Nephron (organoid): ENCODE measurements at regions not wholly inside any gene's neighbourhood (a gene's known extent, or its start where the extent isn't known, plus 50 kb on each side); places are given as distances from the start of the nearest gene placed in this dataset.
A peak's percentile ranks its signal among the peaks of the same experiment; 100 is the strongest.

ENCODE experiments used
- H3K27ac Mint-ChIP-seq, 3 experiments: 2 replicates each; pipeline ENCODE4 v1.8.0; 2020; ENCODE audit warnings: mixed read lengths in 3 of 3, mild to moderate bottlenecking in 2 of 3, moderate library complexity in 1 of 3
- H3K27me3 Mint-ChIP-seq: 2 replicates; pipeline ENCODE4 v1.8.0; 2021; ENCODE audit warnings: low read depth, mild to moderate bottlenecking, moderate library complexity, mixed read lengths
- H3K36me3 Mint-ChIP-seq: 2 replicates; pipeline ENCODE4 v1.8.0; 2020; ENCODE audit warnings: low read depth, mixed read lengths
- H3K4me1 Mint-ChIP-seq: 2 replicates; pipeline ENCODE4 v1.8.0; 2020; ENCODE audit warnings: mixed read lengths
- H3K4me3 Mint-ChIP-seq, 3 experiments: 2 replicates each; pipeline ENCODE4 v1.8.0; 2020; ENCODE audit warnings: mild to moderate bottlenecking in 3 of 3, mixed read lengths in 3 of 3, moderate library complexity in 2 of 3
- H3K9me3 Mint-ChIP-seq: 2 replicates; pipeline ENCODE4 v1.8.0; 2020; ENCODE audit warnings: mixed read lengths
- CTCF ChIP-seq, 3 experiments: fragments of 200-600 bp; sonication (generic); IDR thresholded peaks; one replicate each; pipeline ENCODE4 v1.5.0; 2021; ENCODE audit warnings: antibody characterized with exemption in 3 of 3; ENCODE audit not compliant: unreplicated experiment in 3 of 3

GRCh38 chr5:79856456-79857055, 134.5 kb downstream of the MTX3 start:
- Mint-ChIP-seq H3K27ac (no peak overlapping the region), H3K36me3 (no peaks in the 10 kb centered on the region), H3K4me3 (no peak overlapping the region), H3K9me3 (no peaks in the 10 kb centered on the region), H3K27me3 (peaks cover 18% of the 10 kb centered on the region), H3K4me1 (peaks cover 7% of the 10 kb centered on the region)
- TF ChIP-seq CTCF (IDR thresholded peaks at IDR 0.05; ENCODE audit: unreplicated experiment in 3 of 3), result no peak

DNA sequence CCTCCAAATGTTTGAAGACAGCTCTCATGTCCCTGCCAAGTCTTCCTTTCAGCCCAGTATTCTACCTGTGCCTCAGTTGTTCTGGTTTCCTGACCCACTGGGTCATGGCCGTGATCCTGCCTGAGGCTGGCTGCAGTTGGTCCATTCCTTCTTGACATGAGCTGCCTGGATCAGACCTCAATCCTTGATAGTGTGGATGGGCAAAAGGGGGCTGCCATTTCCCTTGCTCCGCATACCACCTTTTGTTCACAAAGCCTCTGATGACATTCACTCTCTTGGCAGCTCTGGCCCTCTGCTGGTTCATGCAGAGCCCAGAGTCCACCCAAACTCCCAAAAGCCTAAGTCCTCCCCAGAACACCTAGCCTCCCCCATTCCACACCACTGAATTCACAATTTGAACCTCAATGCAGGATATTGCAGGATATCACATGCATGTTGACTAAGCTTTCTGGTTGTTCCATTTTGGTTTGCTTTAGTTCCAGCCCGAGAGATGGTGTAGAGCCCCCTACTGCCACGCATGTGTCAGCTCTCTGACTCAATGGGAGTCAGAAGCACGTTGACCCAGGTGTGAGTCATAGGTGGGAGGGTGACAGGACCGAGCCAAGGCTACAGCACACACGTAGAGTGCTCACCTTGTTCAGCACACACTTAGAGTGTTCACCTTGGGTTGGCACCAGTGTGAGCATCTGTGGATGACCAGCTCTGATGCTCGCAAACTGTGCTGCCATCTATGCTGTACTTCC, 137.2 kb downstream of the MTX3 start:
- no peak for TF ChIP-seq CTCF (IDR thresholded peaks at IDR 0.05; ENCODE audit: unreplicated experiment in 3 of 3)
- Mint-ChIP-seq H3K4me1 (peaks cover 23% of the 10 kb centered on the region), H3K27ac (no peak overlapping the region), H3K4me3 (no peak overlapping the region), H3K36me3 (no peaks in the 10 kb centered on the region), H3K9me3 (no peaks in the 10 kb centered on the region), H3K27me3 (peaks cover 28% of the 10 kb centered on the region)

DNA sequence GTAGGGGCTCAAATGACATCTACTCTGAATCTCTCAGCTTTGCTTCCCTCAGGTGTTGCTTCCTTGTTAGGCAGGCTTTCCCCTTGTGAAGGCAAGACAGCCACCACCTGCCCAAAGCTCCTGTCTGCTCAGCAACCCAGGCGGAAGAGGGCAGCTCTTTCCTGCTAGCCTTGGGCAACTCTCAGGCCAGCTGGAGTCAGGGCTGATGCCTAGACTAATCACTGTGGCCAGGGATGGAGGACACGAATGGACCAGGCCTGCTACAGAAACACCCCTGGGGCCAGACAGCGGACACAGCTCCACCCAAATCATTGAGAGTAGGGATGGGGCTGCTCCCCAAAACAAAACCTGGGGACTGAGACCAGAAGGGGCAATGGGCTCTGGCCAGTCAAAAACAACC, 138.0 kb downstream of the MTX3 start:
- no peak for TF ChIP-seq CTCF (IDR thresholded peaks at IDR 0.05; ENCODE audit: unreplicated experiment in 3 of 3)
- H3K9me3 Mint-ChIP-seq, result no peaks in the 10 kb centered on the region
- no peak overlapping the region for H3K27ac Mint-ChIP-seq
- H3K4me3 Mint-ChIP-seq, result no peak overlapping the region
- peaks cover 30% of the 10 kb centered on the region for H3K27me3 Mint-ChIP-seq
- no peaks in the 10 kb centered on the region for H3K36me3 Mint-ChIP-seq
- peaks cover 23% of the 10 kb centered on the region for H3K4me1 Mint-ChIP-seq

GRCh38 chr5:79851391-79851863, 139.6 kb downstream of the MTX3 start:
- Mint-ChIP-seq H3K4me1 (peaks cover 28% of the 10 kb centered on the region), H3K27me3 (peaks cover 36% of the 10 kb centered on the region), H3K27ac (peak overlapping the region in 2 of 3 experiments; percentile 51 to 65), H3K9me3 (no peaks in the 10 kb centered on the region), H3K36me3 (no peaks in the 10 kb centered on the region), H3K4me3 (no peak overlapping the region)
- no peak for TF ChIP-seq CTCF (IDR thresholded peaks at IDR 0.05; ENCODE audit: unreplicated experiment in 3 of 3)

GRCh38 chr5:79850941-79851340, 140.1 kb downstream of the MTX3 start:
- no peaks in the 10 kb centered on the region for H3K36me3 Mint-ChIP-seq
- peaks cover 36% of the 10 kb centered on the region for H3K27me3 Mint-ChIP-seq
- TF ChIP-seq CTCF (IDR thresholded peaks at IDR 0.05; ENCODE audit: unreplicated experiment in 3 of 3), result no peak
- no peak overlapping the region for H3K4me3 Mint-ChIP-seq
- H3K9me3 Mint-ChIP-seq, result no peaks in the 10 kb centered on the region
- peak overlapping the region in 2 of 3 experiments; percentile 51 to 65 for H3K27ac Mint-ChIP-seq
- H3K4me1 Mint-ChIP-seq, result peaks cover 28% of the 10 kb centered on the region
